Activated CD8-positive, alpha-beta memory T cell treated with anti-CD3 and anti-CD28 coated beads, Interleukin-2, amount 10 ng/mL, durations not matched to agents 7 days and 5 days (primary cell): ENCODE measurements at regions not wholly inside any gene's neighbourhood (a gene's known extent, or its start where the extent isn't known, plus 50 kb on each side); places are given as distances from the start of the nearest gene placed in this dataset.

Experiments
- ATAC-seq: fragments of 150-1000 bp; cut with Tn5 transposase; one replicate; pipeline ENCODE4 v1.10.0; 2021; ENCODE audit warnings: moderate library complexity
- CTCF ChIA-PET: fragments of 350-600 bp; sonication (Branson Sonifier 250); formaldehyde crosslinking; loops from one replicate; lab custom pipeline; 2021; ENCODE audit warnings: antibody characterized with exemption; lab: Charles Lee
- DNase-seq: peaks from one replicate; pipeline ENCODE4 v3.0.0-alpha.2; 2020
- H3K27ac Mint-ChIP-seq: one replicate; pipeline ENCODE4 v1.8.0; 2021; ENCODE audit warnings: mild to moderate bottlenecking, mixed read lengths
- H3K27me3 Mint-ChIP-seq: one replicate; pipeline ENCODE4 v1.8.0; 2021; ENCODE audit warnings: mixed read lengths
- H3K36me3 Mint-ChIP-seq: one replicate; pipeline ENCODE4 v1.8.0; 2021; ENCODE audit warnings: mild to moderate bottlenecking, mixed read lengths
- H3K4me1 Mint-ChIP-seq: one replicate; pipeline ENCODE4 v1.8.0; 2021; ENCODE audit warnings: mixed read lengths
- H3K4me3 Mint-ChIP-seq: one replicate; pipeline ENCODE4 v1.8.0; 2021; ENCODE audit warnings: mild to moderate bottlenecking, moderate library complexity, mixed read lengths
- H3K9me3 Mint-ChIP-seq: one replicate; pipeline ENCODE4 v1.8.0; 2022; ENCODE audit warnings: low read depth, mixed read lengths

GRCh38 chr14:97456462-97456861, 659.3 kb downstream of the VRK1 start:
- H3K4me3 Mint-ChIP-seq = no peak overlapping the region
- H3K9me3 Mint-ChIP-seq = peaks cover 4% of the 10 kb centered on the region
- peaks cover 35% of the 10 kb centered on the region for H3K36me3 Mint-ChIP-seq
- CTCF ChIA-PET = interaction anchor here (1.1 to 1.8 kb wide), 3 partner anchors 15 to 82 kb away, joined by 3 to 4 read pairs (median 4); no protein-coding TSS in a partner anchor
- H3K27me3 Mint-ChIP-seq = no peaks in the 10 kb centered on the region
- no peak for DNase-seq
- ATAC-seq = no peak
- peaks cover 67% of the 10 kb centered on the region for H3K4me1 Mint-ChIP-seq
- H3K27ac Mint-ChIP-seq = peak overlapping the region; percentile 99

- H3K27me3 Mint-ChIP-seq = no peaks in the 10 kb centered on the region
- H3K9me3 Mint-ChIP-seq = peaks cover 8% of the 10 kb centered on the region
- ATAC-seq = peak; percentile 83
- peak overlapping the region; percentile 54 for H3K4me3 Mint-ChIP-seq
- H3K4me1 Mint-ChIP-seq = peaks cover 63% of the 10 kb centered on the region
- H3K27ac Mint-ChIP-seq = peak overlapping the region; percentile 99
- CTCF ChIA-PET = interaction anchor here (1.8 kb wide), 2 partner anchors 22 to 146 kb away, joined by 4 read pairs; no protein-coding TSS in a partner anchor
- DNase-seq = peak; percentile 88
- H3K36me3 Mint-ChIP-seq = peaks cover 40% of the 10 kb centered on the region
Measured at GRCh38 chr14:97456958-97457357, 659.8 kb downstream of the VRK1 start.

GRCh38 chr14:97457575-97458085, 660.4 kb downstream of the VRK1 start:
- H3K4me1 Mint-ChIP-seq = peaks cover 57% of the 10 kb centered on the region
- no peak for ATAC-seq
- H3K4me3 Mint-ChIP-seq = peak overlapping the region; percentile 82
- no peak for DNase-seq
- CTCF ChIA-PET = interaction anchor here (1.0 to 1.8 kb wide), 3 partner anchors 23 to 145 kb away, joined by 3 to 4 read pairs (median 4); no protein-coding TSS in a partner anchor
- H3K27me3 Mint-ChIP-seq = no peaks in the 10 kb centered on the region
- peak overlapping the region; percentile 99 for H3K27ac Mint-ChIP-seq
- peaks cover 12% of the 10 kb centered on the region for H3K9me3 Mint-ChIP-seq
- H3K36me3 Mint-ChIP-seq = peaks cover 45% of the 10 kb centered on the region

- ATAC-seq = no peak
- Mint-ChIP-seq H3K27ac (peak overlapping the region; percentile 99), H3K27me3 (no peaks in the 10 kb centered on the region), H3K4me3 (peak overlapping the region; percentile 82), H3K36me3 (peaks cover 50% of the 10 kb centered on the region), H3K4me1 (peaks cover 57% of the 10 kb centered on the region), H3K9me3 (peaks cover 17% of the 10 kb centered on the region)
- no peak for DNase-seq
- CTCF ChIA-PET = interaction anchor here (0.6 to 1.8 kb wide), 5 partner anchors 9 to 273 kb away, joined by 3 to 4 read pairs (median 3); no protein-coding TSS in a partner anchor
Measured at GRCh38 chr14:97458255-97458654, 661.1 kb downstream of the VRK1 start.

- Mint-ChIP-seq H3K27ac (peak overlapping the region; percentile 99), H3K27me3 (no peaks in the 10 kb centered on the region), H3K9me3 (peaks cover 17% of the 10 kb centered on the region), H3K4me3 (peak overlapping the region; percentile 82), H3K36me3 (peaks cover 55% of the 10 kb centered on the region), H3K4me1 (peaks cover 56% of the 10 kb centered on the region)
- DNase-seq = peak; percentile 93
- CTCF ChIA-PET = interaction anchor here (0.6 to 1.8 kb wide), 6 partner anchors 8 to 274 kb away, joined by 3 to 4 read pairs (median 3); no protein-coding TSS in a partner anchor
- peak; percentile 84 for ATAC-seq
Measured at GRCh38 chr14:97458661-97459579, 661.7 kb downstream of the VRK1 start.

- DNase-seq = no peak
- Mint-ChIP-seq H3K36me3 (peaks cover 55% of the 10 kb centered on the region), H3K27me3 (no peaks in the 10 kb centered on the region), H3K4me1 (peaks cover 32% of the 10 kb centered on the region), H3K4me3 (no peak overlapping the region), H3K27ac (no peak overlapping the region), H3K9me3 (peaks cover 22% of the 10 kb centered on the region)
- CTCF ChIA-PET = no interaction called here
- no peak for ATAC-seq
Measured at GRCh38 chr14:97462081-97462480, 664.9 kb downstream of the VRK1 start.

- Mint-ChIP-seq H3K27me3 (no peaks in the 10 kb centered on the region), H3K27ac (no peak overlapping the region)
Measured at GRCh38 chr14:97468220-97468619, 671.0 kb downstream of the VRK1 start.

GRCh38 chr14:97477353-97477752, 680.2 kb downstream of the VRK1 start:
- ATAC-seq = no peak
- Mint-ChIP-seq H3K4me1 (no peaks in the 10 kb centered on the region), H3K9me3 (no peaks in the 10 kb centered on the region), H3K36me3 (peaks cover 26% of the 10 kb centered on the region), H3K4me3 (no peak overlapping the region), H3K27me3 (no peaks in the 10 kb centered on the region), H3K27ac (no peak overlapping the region)
- CTCF ChIA-PET = interaction anchor here (0.6 kb wide), 1 partner anchor 353 kb away, joined by 3 read pairs; no protein-coding TSS in a partner anchor
- DNase-seq = no peak

More at GRCh38 chr14:97468220-97468619, 671.0 kb downstream of the VRK1 start:
- Mint-ChIP-seq H3K4me3 (no peak overlapping the region), H3K36me3 (peaks cover 57% of the 10 kb centered on the region), H3K9me3 (peaks cover 8% of the 10 kb centered on the region), H3K4me1 (no peaks in the 10 kb centered on the region)
- CTCF ChIA-PET = no interaction called here
- DNase-seq (no peak), ATAC-seq (no peak)

- no peak for ATAC-seq
- no peak overlapping the region for H3K27ac Mint-ChIP-seq
- peaks cover 12% of the 10 kb centered on the region for H3K4me1 Mint-ChIP-seq
- CTCF ChIA-PET = no interaction called here
- H3K27me3 Mint-ChIP-seq = no peaks in the 10 kb centered on the region
- H3K36me3 Mint-ChIP-seq = peaks cover 2% of the 10 kb centered on the region
- no peaks in the 10 kb centered on the region for H3K9me3 Mint-ChIP-seq
- H3K4me3 Mint-ChIP-seq = no peak overlapping the region
- DNase-seq = no peak
Measured at GRCh38 chr14:97485201-97485600, 688.0 kb downstream of the VRK1 start.

- H3K27ac Mint-ChIP-seq = no peak overlapping the region
- no peak overlapping the region for H3K4me3 Mint-ChIP-seq
- no peaks in the 10 kb centered on the region for H3K9me3 Mint-ChIP-seq
- CTCF ChIA-PET = no interaction called here
- ATAC-seq (no peak), DNase-seq (no peak)
- H3K27me3 Mint-ChIP-seq = no peaks in the 10 kb centered on the region
- peaks cover 12% of the 10 kb centered on the region for H3K4me1 Mint-ChIP-seq
- peaks cover 5% of the 10 kb centered on the region for H3K36me3 Mint-ChIP-seq
Measured at GRCh38 chr14:97486601-97487120, 689.5 kb downstream of the VRK1 start.

GRCh38 chr14:97489750-97490149, 692.6 kb downstream of the VRK1 start:
- Mint-ChIP-seq H3K9me3 (peaks cover 6% of the 10 kb centered on the region), H3K4me1 (peaks cover 12% of the 10 kb centered on the region), H3K4me3 (no peak overlapping the region), H3K27me3 (no peaks in the 10 kb centered on the region), H3K36me3 (peaks cover 9% of the 10 kb centered on the region), H3K27ac (no peak overlapping the region)
- CTCF ChIA-PET = no interaction called here
- ATAC-seq = no peak
- no peak for DNase-seq

GRCh38 chr14:97490521-97491070, 693.4 kb downstream of the VRK1 start:
- no peaks in the 10 kb centered on the region for H3K27me3 Mint-ChIP-seq
- H3K9me3 Mint-ChIP-seq = peaks cover 6% of the 10 kb centered on the region
- no peak for DNase-seq
- H3K4me1 Mint-ChIP-seq = peaks cover 12% of the 10 kb centered on the region
- no peak for ATAC-seq
- H3K36me3 Mint-ChIP-seq = peaks cover 9% of the 10 kb centered on the region
- no peak overlapping the region for H3K4me3 Mint-ChIP-seq
- CTCF ChIA-PET = no interaction called here
- H3K27ac Mint-ChIP-seq = no peak overlapping the region

- no peak for ATAC-seq
- peaks cover 6% of the 10 kb centered on the region for H3K9me3 Mint-ChIP-seq
- no peak overlapping the region for H3K4me3 Mint-ChIP-seq
- H3K4me1 Mint-ChIP-seq = peaks cover 12% of the 10 kb centered on the region
- CTCF ChIA-PET = no interaction called here
- H3K36me3 Mint-ChIP-seq = peaks cover 9% of the 10 kb centered on the region
- no peak overlapping the region for H3K27ac Mint-ChIP-seq
- H3K27me3 Mint-ChIP-seq = no peaks in the 10 kb centered on the region
- no peak for DNase-seq
Measured at GRCh38 chr14:97491697-97492096, 694.5 kb downstream of the VRK1 start.
